Central memory CD8-positive, alpha-beta T cell (primary cell): ENCODE measurements at regions not wholly inside any gene's neighbourhood (a gene's known extent, or its start where the extent isn't known, plus 50 kb on each side); places are given as distances from the start of the nearest gene placed in this dataset.

Source experiments
- ATAC-seq: fragments of 150-1000 bp; cut with Tn5 transposase; replicated peaks from 2 replicates; pipeline ENCODE4 v1.10.0; 2022; ENCODE audit warnings: mild to moderate bottlenecking, moderate FRiP score, moderate number of reproducible peaks; ENCODE audit not compliant: poor library complexity, severe bottlenecking; ENCODE audit errors: extremely low read depth
- DNase-seq, 2 donors: peaks; one replicate each; pipeline ENCODE4 v3.0.0; 2021; ENCODE audit warnings: low spot score in 2 of 2
- H3K27ac Mint-ChIP-seq: one replicate; pipeline ENCODE4 v1.8.0; 2022; ENCODE audit warnings: low read depth, mild to moderate bottlenecking, moderate library complexity, mixed read lengths
- H3K27me3 Mint-ChIP-seq: one replicate; pipeline ENCODE4 v1.8.0; 2022; ENCODE audit warnings: mixed read lengths
- H3K36me3 Mint-ChIP-seq: one replicate; pipeline ENCODE4 v1.8.0; 2022; ENCODE audit warnings: mild to moderate bottlenecking, moderate library complexity, mixed read lengths; ENCODE audit not compliant: insufficient read depth
- H3K4me1 Mint-ChIP-seq: one replicate; pipeline ENCODE4 v1.8.0; 2022; ENCODE audit warnings: mixed read lengths
- H3K4me3 Mint-ChIP-seq: one replicate; pipeline ENCODE4 v1.8.0; 2022; ENCODE audit warnings: mild to moderate bottlenecking, moderate library complexity, mixed read lengths
- H3K9me3 Mint-ChIP-seq: one replicate; pipeline ENCODE4 v1.8.0; 2022; ENCODE audit warnings: mixed read lengths

DNA sequence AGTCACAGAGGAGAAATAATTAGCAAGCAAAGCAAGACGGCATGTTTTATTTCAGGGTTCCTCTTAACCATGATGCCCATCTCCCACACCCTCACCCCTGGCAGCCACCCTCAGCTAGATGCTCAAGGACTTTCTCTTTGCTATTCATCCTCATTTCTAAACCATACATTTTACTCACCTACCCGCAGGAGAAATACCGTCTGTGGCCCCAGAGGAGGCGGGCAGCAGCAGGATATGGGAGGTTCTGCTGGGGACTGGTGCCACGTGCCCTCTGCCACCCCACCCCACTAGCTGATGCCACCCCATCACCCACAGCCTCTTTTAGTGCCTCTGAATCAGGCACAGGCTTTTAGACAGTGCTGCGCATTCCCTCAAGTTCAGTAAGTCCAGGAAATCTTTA lies 168.7 kb upstream of the ITGB1 start:
- H3K27me3 Mint-ChIP-seq, result no peaks in the 10 kb centered on the region
- H3K27ac Mint-ChIP-seq, result peak overlapping the region; percentile 87
- peaks cover 1% of the 10 kb centered on the region for H3K36me3 Mint-ChIP-seq
- peak overlapping the region; percentile 43 for H3K4me3 Mint-ChIP-seq
- no peak for DNase-seq
- H3K9me3 Mint-ChIP-seq, result no peaks in the 10 kb centered on the region
- H3K4me1 Mint-ChIP-seq, result peaks cover 60% of the 10 kb centered on the region
- ATAC-seq, result peak; percentile 44

DNA sequence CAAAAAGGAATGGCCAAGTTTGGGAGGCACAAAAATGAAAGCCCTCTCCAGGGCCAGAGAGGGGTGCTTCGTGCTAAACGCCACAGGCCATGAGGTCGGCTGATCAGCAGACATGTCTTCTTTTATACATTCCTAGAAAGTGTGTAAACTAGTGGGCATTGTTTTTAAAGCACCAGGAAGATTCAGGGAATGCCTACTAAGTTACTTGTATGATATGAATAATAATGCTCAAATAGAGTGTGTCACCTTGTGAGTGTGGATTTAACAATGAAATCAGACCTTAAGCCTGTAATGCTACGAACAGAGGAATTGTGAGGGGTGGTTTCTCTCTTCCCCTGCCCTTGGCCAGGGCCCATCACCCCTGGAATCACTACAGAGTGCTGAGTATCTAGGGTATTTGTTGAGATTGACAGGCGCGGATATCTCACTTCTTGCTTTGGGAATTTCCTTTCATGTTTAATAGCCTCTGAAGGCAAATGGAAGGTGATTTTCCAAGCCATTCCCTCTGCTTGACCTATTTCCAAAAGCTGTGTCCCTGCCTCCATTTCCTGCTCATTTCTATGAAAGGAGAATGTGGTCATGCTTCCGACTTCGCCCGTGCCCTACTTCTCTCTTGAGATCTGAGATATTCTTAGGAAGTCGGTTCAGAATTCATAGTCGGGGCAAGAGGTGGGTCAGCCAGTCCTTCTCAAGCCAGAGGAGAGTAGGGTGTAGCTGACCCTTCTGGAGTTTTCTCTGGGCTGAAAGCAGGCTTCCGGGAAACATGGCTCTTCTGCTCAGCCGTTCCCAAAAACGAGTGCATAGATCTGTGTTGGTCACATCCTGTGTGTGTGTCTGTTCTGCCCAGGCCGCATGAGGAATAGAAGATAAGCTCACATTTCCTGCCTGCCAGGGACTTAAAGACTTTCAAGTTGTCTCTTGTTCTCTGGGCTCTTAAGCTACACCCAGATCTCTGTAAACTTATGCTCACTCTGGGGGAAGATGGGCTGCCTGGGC lies 167.8 kb upstream of the ITGB1 start:
- peak; percentile 91 for ATAC-seq
- Mint-ChIP-seq H3K36me3 (peaks cover 1% of the 10 kb centered on the region), H3K27me3 (no peaks in the 10 kb centered on the region), H3K9me3 (no peaks in the 10 kb centered on the region), H3K4me1 (peaks cover 69% of the 10 kb centered on the region), H3K4me3 (peak overlapping the region; percentile 43), H3K27ac (peak overlapping the region; percentile 87)
- no peak for DNase-seq

DNA sequence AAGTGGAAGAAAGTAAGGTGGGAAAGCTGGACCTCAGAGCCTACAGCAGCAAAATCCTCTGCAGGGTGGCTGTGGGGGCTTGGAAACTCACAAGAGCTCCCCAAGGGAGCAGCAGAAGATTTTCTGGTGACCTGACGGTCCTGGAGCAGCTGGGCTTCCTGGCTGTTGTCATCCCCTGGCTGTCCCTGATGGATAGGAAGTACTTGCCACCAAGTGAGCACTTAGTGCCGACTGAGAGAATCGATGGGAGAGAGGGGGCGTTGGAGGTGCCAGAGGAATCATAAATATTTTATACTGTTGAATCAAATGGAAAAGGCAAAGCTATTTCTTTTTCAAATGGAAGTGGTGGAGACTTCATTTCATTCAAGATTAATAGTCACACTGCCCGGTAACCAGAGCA lies 167.1 kb upstream of the ITGB1 start:
- Mint-ChIP-seq H3K27ac (peak overlapping the region; percentile 87), H3K4me1 (peaks cover 76% of the 10 kb centered on the region), H3K36me3 (peaks cover 1% of the 10 kb centered on the region), H3K27me3 (no peaks in the 10 kb centered on the region), H3K9me3 (no peaks in the 10 kb centered on the region), H3K4me3 (no peak overlapping the region)
- ATAC-seq (no peak), DNase-seq (no peak)

DNA sequence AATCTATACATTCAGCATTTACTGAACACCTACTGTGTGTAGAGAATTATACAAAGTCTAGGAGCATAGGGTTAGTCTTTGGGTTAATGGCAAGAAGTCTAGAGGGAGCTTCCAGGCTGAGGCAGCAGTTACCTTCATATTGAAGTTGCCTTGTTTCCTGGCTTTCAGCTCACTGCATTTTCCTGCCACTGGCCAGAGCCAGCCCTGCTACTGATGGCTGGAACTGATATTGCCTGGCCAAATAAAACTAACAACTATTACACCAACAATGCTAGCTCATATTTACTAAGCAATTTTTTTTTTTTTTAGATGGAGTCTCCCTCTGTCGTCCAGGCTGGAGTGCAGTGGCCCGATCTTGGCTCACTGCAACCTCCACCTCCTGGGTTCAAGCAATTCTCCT lies 165.7 kb upstream of the ITGB1 start:
- H3K27ac Mint-ChIP-seq, result peak overlapping the region; percentile 29

DNA sequence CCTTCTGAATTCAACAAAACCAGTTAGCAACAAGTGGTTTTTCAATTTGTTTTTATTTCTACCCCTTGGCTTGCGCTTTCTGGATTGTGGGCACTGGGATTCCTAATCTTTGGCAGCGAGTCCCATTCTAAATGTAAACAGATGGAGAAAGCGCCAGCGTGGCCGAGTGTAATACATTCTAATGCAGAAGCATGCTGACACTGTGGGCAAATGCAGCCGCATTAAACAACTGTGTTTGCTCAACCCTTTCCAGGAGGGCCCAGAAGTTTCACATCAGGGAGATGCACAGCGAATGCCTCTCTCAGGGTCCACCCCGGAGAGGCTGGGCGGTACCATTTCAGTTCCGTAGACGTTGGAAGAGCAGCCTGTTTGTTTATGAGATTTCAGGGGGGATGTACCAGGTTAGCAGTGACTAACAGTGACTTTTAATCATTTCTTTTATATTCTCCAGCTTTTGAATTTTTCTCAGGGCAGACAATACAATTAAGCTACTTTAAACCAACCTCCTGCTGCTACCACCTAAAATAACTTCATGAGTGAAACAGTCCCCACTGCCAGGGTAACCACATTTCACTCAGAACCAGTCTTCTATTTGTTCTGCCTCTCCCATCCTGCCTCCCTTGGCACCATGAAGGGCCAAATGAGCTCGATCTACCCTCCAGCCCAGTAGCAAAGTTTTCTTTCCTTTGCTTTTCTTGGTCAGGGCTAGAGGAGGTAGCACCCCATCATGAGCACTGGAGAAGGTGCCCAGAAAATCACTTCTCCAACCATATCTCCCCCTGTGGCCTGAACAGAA lies 164.2 kb upstream of the ITGB1 start:
- Mint-ChIP-seq H3K27ac (no peak overlapping the region), H3K4me3 (no peak overlapping the region), H3K4me1 (peaks cover 84% of the 10 kb centered on the region), H3K9me3 (no peaks in the 10 kb centered on the region), H3K27me3 (no peaks in the 10 kb centered on the region), H3K36me3 (peaks cover 10% of the 10 kb centered on the region)
- DNase-seq, result no peak
- no peak for ATAC-seq

More for the DNA sequence above, 165.7 kb upstream of the ITGB1 start:
- no peaks in the 10 kb centered on the region for H3K9me3 Mint-ChIP-seq
- H3K4me1 Mint-ChIP-seq, result peaks cover 82% of the 10 kb centered on the region
- no peak overlapping the region for H3K4me3 Mint-ChIP-seq
- H3K27me3 Mint-ChIP-seq, result no peaks in the 10 kb centered on the region
- DNase-seq, result no peak
- H3K36me3 Mint-ChIP-seq, result peaks cover 1% of the 10 kb centered on the region
- no peak for ATAC-seq

DNA sequence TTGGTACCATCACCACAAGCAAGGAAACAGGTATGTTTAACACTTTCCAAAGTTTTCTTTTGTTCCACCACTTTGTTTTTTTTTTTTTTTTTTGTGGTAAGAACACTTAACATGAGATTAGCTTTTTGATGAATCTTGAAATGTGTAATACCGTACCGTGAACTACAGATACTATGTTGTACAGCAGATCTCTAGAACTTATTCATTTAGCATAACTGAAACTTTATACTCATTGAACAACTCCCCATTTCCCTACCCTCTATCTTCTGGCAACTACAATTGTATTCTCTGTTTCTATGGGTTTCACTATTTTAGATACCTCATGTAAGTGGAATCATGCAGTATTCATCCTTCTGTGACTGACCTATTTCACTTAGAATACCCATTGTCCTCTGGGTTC lies 162.7 kb upstream of the ITGB1 start:
- Mint-ChIP-seq H3K36me3 (peaks cover 8% of the 10 kb centered on the region), H3K4me1 (peaks cover 84% of the 10 kb centered on the region), H3K4me3 (no peak overlapping the region), H3K27ac (peak overlapping the region; percentile 81), H3K27me3 (no peaks in the 10 kb centered on the region), H3K9me3 (no peaks in the 10 kb centered on the region)
- no peak for ATAC-seq
- no peak for DNase-seq

DNA sequence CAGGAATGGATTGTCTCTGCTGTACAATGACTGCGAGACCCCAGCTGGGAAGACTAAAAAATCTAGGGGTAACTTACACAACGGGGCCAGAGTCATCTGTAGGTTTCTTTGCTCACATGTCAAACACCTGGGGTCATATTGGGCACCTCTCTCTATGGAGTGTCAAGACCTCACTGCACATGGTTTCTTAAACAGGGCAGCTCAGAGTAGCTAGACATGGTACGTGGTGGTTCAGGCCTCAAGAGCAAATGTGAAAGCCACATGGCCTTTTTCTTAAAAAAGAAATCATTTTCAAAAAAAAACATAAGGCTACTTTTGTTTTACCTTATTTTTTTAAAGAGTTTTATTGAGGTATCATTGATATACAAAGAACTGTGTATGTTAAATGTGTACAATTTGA lies 162.2 kb upstream of the ITGB1 start:
- Mint-ChIP-seq H3K4me1 (peaks cover 83% of the 10 kb centered on the region), H3K4me3 (no peak overlapping the region), H3K9me3 (no peaks in the 10 kb centered on the region), H3K36me3 (peaks cover 8% of the 10 kb centered on the region), H3K27ac (peak overlapping the region; percentile 81), H3K27me3 (no peaks in the 10 kb centered on the region)
- ATAC-seq (no peak), DNase-seq (no peak)

DNA sequence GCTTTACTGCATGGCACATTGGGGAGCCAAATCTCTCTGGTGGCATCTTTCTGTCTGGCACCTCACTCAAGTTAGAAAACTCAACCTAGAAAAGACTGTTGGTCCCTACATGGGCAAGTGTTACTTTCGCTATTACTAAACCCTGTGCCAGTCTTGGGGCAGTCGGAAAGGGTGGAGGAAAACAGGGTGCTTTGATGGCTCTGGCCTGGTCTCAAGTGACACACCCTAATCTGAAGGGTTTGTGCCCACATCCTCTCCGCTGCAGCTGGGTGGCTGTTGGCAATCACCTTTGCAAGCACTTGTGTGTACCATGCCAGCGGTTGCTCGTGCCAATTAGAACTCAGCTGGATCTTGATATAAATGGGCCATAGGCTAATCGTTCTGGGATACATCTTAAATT lies 159.8 kb upstream of the ITGB1 start:
- Mint-ChIP-seq H3K4me1 (peaks cover 88% of the 10 kb centered on the region), H3K27ac (peak overlapping the region; percentile 97), H3K36me3 (peaks cover 10% of the 10 kb centered on the region), H3K4me3 (peak overlapping the region; percentile 71), H3K9me3 (no peaks in the 10 kb centered on the region), H3K27me3 (no peaks in the 10 kb centered on the region)
- DNase-seq (peak; percentile 51 to 75), ATAC-seq (peak; percentile 91)

DNA sequence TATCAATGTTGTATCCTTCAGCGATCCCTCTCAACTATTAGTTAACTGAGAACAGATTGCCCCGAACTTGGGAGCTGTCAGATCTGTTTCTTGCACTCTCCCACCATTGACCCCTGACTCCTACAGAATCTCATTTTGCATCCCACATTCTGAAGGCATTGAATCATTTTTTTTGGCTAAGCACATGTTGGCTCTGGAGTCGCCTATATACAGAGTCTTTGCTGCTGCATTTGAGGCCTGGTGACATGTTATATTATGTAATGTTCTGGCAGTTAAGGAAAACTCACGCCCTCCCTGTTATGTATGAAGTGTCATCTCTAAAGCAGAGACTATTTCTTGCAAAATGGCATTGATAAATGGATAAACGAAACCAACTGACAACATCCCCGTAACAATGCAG lies 159.2 kb upstream of the ITGB1 start:
- Mint-ChIP-seq H3K4me1 (peaks cover 88% of the 10 kb centered on the region), H3K36me3 (peaks cover 10% of the 10 kb centered on the region), H3K27me3 (no peaks in the 10 kb centered on the region), H3K9me3 (no peaks in the 10 kb centered on the region), H3K4me3 (peak overlapping the region; percentile 71), H3K27ac (peak overlapping the region; percentile 97)
- DNase-seq (no peak), ATAC-seq (peak; percentile 12)

DNA sequence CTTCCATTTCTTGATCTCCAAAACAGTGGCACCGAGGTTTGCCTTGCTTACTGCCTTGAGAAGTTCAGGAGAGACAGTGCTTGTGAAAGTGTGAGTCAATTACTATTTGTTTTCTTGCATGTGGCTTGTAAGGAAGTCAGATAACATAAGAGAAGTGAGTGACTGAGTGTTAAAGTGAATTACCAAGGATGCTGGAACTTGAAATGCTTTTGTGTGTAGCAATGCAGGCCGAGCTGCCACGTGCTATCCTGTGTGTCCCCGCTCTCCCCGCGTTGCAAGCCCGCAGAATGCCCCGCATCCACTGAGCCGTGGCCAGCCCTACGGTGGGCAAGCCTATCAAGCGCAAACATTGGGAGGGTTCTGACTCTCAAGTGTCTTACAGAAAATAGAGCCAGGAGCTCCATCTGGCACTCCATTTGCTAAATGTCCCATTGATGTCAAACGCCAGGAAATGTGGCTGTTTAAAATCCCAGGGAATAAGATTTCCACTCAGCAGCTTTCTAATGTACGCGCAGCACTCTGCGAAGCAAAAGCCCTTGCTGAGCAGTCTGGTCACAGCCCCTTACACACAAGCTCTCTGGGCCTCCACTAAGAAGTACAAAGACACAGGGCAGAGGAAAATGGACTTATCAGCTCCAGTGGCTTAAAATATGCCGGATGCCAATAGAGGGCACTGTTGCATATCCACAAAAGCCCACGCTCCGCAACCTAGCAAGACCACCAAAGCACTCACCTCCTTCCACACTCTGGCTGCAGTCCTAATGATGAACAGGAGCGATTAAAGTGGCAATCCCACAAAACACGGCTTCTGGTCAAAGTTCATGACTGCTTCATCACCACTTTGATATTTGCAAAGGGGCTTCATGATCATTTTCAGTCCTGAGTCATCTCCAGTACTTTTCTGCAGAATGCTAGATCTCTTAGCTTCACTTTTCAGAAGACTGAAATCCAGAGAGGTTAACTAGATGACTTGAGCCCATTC lies 158.0 kb upstream of the ITGB1 start:
- no peak for ATAC-seq
- Mint-ChIP-seq H3K9me3 (no peaks in the 10 kb centered on the region), H3K27ac (peak overlapping the region; percentile 97), H3K4me3 (peak overlapping the region; percentile 23), H3K36me3 (peaks cover 10% of the 10 kb centered on the region), H3K4me1 (peaks cover 85% of the 10 kb centered on the region), H3K27me3 (no peaks in the 10 kb centered on the region)
- no peak for DNase-seq

DNA sequence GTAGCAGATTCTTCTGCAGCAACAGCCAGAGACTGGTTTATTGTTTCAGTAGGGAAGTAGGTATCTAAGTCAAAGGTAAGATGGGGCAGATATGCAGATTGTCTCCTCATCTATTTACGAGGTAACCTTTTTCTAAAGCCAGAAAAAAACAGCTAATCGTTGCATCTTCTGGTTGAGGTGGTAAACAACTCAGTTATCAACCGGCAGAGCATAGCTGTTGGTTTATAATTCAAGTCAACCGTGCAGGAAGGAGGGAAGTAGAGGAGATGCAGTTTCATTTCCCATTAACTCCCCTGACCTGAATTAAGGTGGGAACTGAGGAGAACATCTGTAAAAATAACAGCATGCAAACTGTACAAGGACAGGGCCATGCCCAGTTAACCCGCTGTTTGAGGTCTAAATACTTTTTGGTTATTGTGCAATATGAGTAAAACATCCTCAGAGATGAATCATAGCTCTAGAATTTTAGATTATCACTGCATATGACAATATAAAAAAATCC lies 156.5 kb upstream of the ITGB1 start:
- H3K27ac Mint-ChIP-seq, result peak overlapping the region; percentile 84
- peaks cover 83% of the 10 kb centered on the region for H3K4me1 Mint-ChIP-seq
- no peak for DNase-seq
- H3K4me3 Mint-ChIP-seq, result peak overlapping the region; percentile 23
- no peaks in the 10 kb centered on the region for H3K27me3 Mint-ChIP-seq
- ATAC-seq, result no peak
- H3K36me3 Mint-ChIP-seq, result peaks cover 10% of the 10 kb centered on the region
- H3K9me3 Mint-ChIP-seq, result no peaks in the 10 kb centered on the region

DNA sequence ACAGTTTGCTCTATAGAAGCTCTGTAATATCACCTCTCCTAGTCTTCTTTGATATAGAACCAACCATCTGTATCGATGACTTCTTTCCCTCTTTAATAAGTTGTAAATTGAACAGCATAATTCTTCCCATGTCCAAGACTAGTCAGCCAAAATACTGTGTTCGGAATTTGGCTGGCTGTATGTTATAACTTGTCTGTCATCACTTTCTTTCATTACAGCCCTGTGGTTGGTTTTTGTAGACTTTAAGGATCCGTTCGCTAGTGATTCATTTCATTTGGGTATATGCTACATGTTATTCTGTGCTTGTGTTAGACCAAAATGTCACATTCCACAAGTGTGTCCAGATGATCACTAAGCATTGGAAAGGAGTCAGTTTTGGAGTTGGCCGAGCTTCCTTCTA lies 155.4 kb upstream of the ITGB1 start:
- no peaks in the 10 kb centered on the region for H3K9me3 Mint-ChIP-seq
- no peak for ATAC-seq
- H3K36me3 Mint-ChIP-seq, result peaks cover 10% of the 10 kb centered on the region
- H3K4me1 Mint-ChIP-seq, result peaks cover 86% of the 10 kb centered on the region
- no peaks in the 10 kb centered on the region for H3K27me3 Mint-ChIP-seq
- peak overlapping the region; percentile 31 for H3K4me3 Mint-ChIP-seq
- peak overlapping the region; percentile 84 for H3K27ac Mint-ChIP-seq
- DNase-seq, result no peak
